IMR-90 (cell line): ENCODE measurements at regions not wholly inside any gene's neighbourhood (a gene's known extent, or its start where the extent isn't known, plus 50 kb on each side); places are given as distances from the start of the nearest gene placed in this dataset.

Experiments used
- ATAC-seq: fragments of 200-7000 bp; cut with Tn5 transposase; 2 replicates; pipeline ENCODE4 v1.9.1; 2020; ENCODE audit warnings: low read depth, mild to moderate bottlenecking, moderate library complexity
- BruUV-seq: library from RNA; stranded (reverse); fragments of 400-500 nt; replicated peaks from 2 replicates; lab custom pipeline; 2021; lab: Mats Ljungman, UMichigan
- CTCF ChIA-PET: fragments of 300-600 bp; formaldehyde crosslinking; extraction: SDS; loops from one replicate; lab custom pipeline; 2021; ENCODE audit warnings: antibody characterized with exemption; lab: Yijun Ruan, JAX
- POLR2A ChIA-PET: fragments of 300-600 bp; sonication (Branson Sonifier 250); formaldehyde crosslinking; loops from one replicate; lab custom pipeline; 2022; ENCODE audit warnings: antibody characterized with exemption; ENCODE audit not compliant: unreplicated experiment; lab: Charles Lee
- DNase-seq: peaks from one replicate; pipeline ENCODE4 v3.0.0; 2013
- H2AFZ ChIP-seq: replicated peaks from 2 replicates; pipeline ENCODE3; 2013; ENCODE audit warnings: low read length, mild to moderate bottlenecking; ENCODE audit not compliant: poor library complexity
- H2AK5ac ChIP-seq: 2 replicates; pipeline ENCODE4 v1.6.1; 2013; ENCODE audit warnings: low read depth, low read length, inconsistent platforms
- H2AK9ac ChIP-seq: replicated peaks from 2 replicates; pipeline ENCODE3; 2013; ENCODE audit warnings: mild to moderate bottlenecking, low read depth, low read length, moderate library complexity; ENCODE audit not compliant: poor library complexity
- H2BK120ac ChIP-seq: 2 replicates; pipeline ENCODE4 v1.6.1; 2013; ENCODE audit warnings: low read depth, low read length, inconsistent platforms
- H2BK15ac ChIP-seq: 3 replicates; pipeline ENCODE4 v1.6.1; 2013; ENCODE audit warnings: low read depth, low read length, inconsistent platforms
- H2BK20ac ChIP-seq: 2 replicates; pipeline ENCODE4 v1.6.1; 2013; ENCODE audit warnings: low read depth, mild to moderate bottlenecking, inconsistent platforms, low read length, moderate library complexity
- H2BK5ac ChIP-seq: 2 replicates; pipeline ENCODE4 v1.6.1; 2013; ENCODE audit warnings: mild to moderate bottlenecking, low read depth, low read length, inconsistent platforms; ENCODE audit not compliant: poor library complexity, severe bottlenecking
- H3K14ac ChIP-seq: replicated peaks from 2 replicates; pipeline ENCODE4 v1.6.1; 2013; ENCODE audit warnings: low read depth, low read length, inconsistent platforms
- H3K18ac ChIP-seq: 2 replicates; pipeline ENCODE4 v1.6.1; 2013; ENCODE audit warnings: low read depth, low read length, control low read depth
- H3K23ac ChIP-seq: 2 replicates; pipeline ENCODE4 v1.6.1; 2013; ENCODE audit warnings: low read depth, low read length, inconsistent platforms
- H3K27ac ChIP-seq: 2 replicates; pipeline ENCODE4 v1.5.1; 2013; ENCODE audit warnings: mild to moderate bottlenecking, control low read depth, low read length; ENCODE audit not compliant: insufficient read depth
- H3K27me3 ChIP-seq: 2 replicates; pipeline ENCODE4 v1.6.1; 2013; ENCODE audit warnings: low read length; ENCODE audit not compliant: control insufficient read depth, insufficient read depth
- H3K36me3 ChIP-seq: 2 replicates; pipeline ENCODE4 v1.6.1; 2013; ENCODE audit warnings: low read length, mixed read lengths; ENCODE audit not compliant: control insufficient read depth, insufficient read depth
- H3K4ac ChIP-seq: 2 replicates; pipeline ENCODE4 v1.6.1; 2013; ENCODE audit warnings: low read depth, low read length, inconsistent platforms
- H3K4me1 ChIP-seq: 2 replicates; pipeline ENCODE4 v1.6.1; 2013; ENCODE audit warnings: low read length, mixed read lengths; ENCODE audit not compliant: control insufficient read depth, insufficient read depth
- H3K4me2 ChIP-seq: 2 replicates; pipeline ENCODE4 v1.6.1; 2013; ENCODE audit warnings: low read depth, mild to moderate bottlenecking, control low read depth, low read length, moderate library complexity
- H3K4me3 ChIP-seq: 2 replicates; pipeline ENCODE4 v1.5.1; 2013; ENCODE audit warnings: low read depth, mild to moderate bottlenecking, control low read depth, low read length, moderate library complexity; ENCODE audit not compliant: insufficient read depth
- H3K56ac ChIP-seq: 2 replicates; pipeline ENCODE4 v1.6.1; 2013; ENCODE audit warnings: low read length, inconsistent platforms; ENCODE audit not compliant: insufficient read depth; ENCODE audit errors: extremely low read depth
- H3K79me1 ChIP-seq, 2 experiments: 2 replicates each; pipeline ENCODE4 v1.6.1; 2013; ENCODE audit warnings: low read length in 2 of 2, inconsistent platforms in 1 of 2, low read depth in 1 of 2
- H3K9ac ChIP-seq: 2 replicates; pipeline ENCODE4 v1.6.1; 2013; ENCODE audit warnings: low read depth, low read length, control low read depth
- H3K9me1 ChIP-seq: 2 replicates; pipeline ENCODE4 v1.6.1; 2013; ENCODE audit warnings: low read length, inconsistent platforms; ENCODE audit not compliant: insufficient read depth
- H3K9me3 ChIP-seq: 2 replicates; pipeline ENCODE4 v1.6.1; 2013; ENCODE audit warnings: low read length; ENCODE audit not compliant: control insufficient read depth, insufficient read depth
- H4K20me1 ChIP-seq: 2 replicates; pipeline ENCODE4 v1.6.1; 2013; ENCODE audit warnings: low read length, inconsistent platforms; ENCODE audit not compliant: insufficient read depth
- H4K5ac ChIP-seq: 2 replicates; pipeline ENCODE4 v1.6.1; 2013; ENCODE audit warnings: mild to moderate bottlenecking, low read depth, low read length, control low read depth
- H4K8ac ChIP-seq, 2 experiments: 2 replicates each; pipeline ENCODE4 v1.6.1; 2013; ENCODE audit warnings: low read depth in 2 of 2, low read length in 2 of 2, control low read depth in 1 of 2, inconsistent platforms in 1 of 2
- H4K91ac ChIP-seq: 2 replicates; pipeline ENCODE4 v1.6.1; 2013; ENCODE audit warnings: low read depth, low read length, inconsistent platforms; ENCODE audit not compliant: insufficient read depth
- BHLHE40 ChIP-seq: fragments of 150-350 bp; IDR thresholded peaks from 2 replicates; pipeline ENCODE4 v1.6.1; 2016; ENCODE audit warnings: mild to moderate bottlenecking, low read depth, low read length
- CEBPB ChIP-seq: IDR thresholded peaks from 2 replicates; pipeline ENCODE4 v1.6.1; 2012; ENCODE audit warnings: low read depth, low read length, improper control_type of control experiment
- CHD1 ChIP-seq: IDR thresholded peaks from 2 replicates; pipeline ENCODE4 v1.6.1; 2012; ENCODE audit warnings: low read depth, low read length, improper control_type of control experiment
- MAZ ChIP-seq: IDR thresholded peaks from 2 replicates; pipeline ENCODE4 v1.6.1; 2012; ENCODE audit warnings: low read depth, mild to moderate bottlenecking, low read length, improper control_type of control experiment, moderate library complexity, borderline replicate concordance
- MXI1 ChIP-seq: IDR thresholded peaks from 2 replicates; pipeline ENCODE4 v1.6.1; 2012; ENCODE audit warnings: low read depth, mild to moderate bottlenecking, low read length, moderate library complexity, borderline replicate concordance
- NFE2L2 ChIP-seq: fragments of 150-350 bp; IDR thresholded peaks from 2 replicates; pipeline ENCODE4 v1.6.1; 2016; ENCODE audit warnings: low read depth, mild to moderate bottlenecking, low read length
- RAD21 ChIP-seq: IDR thresholded peaks from 2 replicates; pipeline ENCODE4 v1.6.1; 2012; ENCODE audit warnings: low read length, improper control_type of control experiment
- WGBS, 2 experiments: methylation state at CpG; one replicate each; pipeline versions ENCODE4 v1.1.5 to v1.1.7; 2013; ENCODE audit warnings: missing lambda C conversion rate in 2 of 2; ENCODE audit not compliant: insufficient read length in 1 of 2; ENCODE audit errors: extremely low coverage in 2 of 2; 5-methylcytosine and 5-hydroxymethylcytosine counted together
- dilution Hi-C: fragments of 300-500 bp; cut with HindIII; formaldehyde crosslinking; loops from one replicate; pipeline ENCODE4 v1.14.3; 2018; ENCODE audit warnings: low sequenced_read_pairs; ENCODE audit not compliant: unreplicated experiment
- in situ Hi-C: fragments of 300-500 bp; cut with MboI; formaldehyde crosslinking; loops from 3 replicates; pipeline ENCODE4 v1.14.3; 2019; ENCODE audit warnings: low sequenced_read_pairs, inconsistent platforms, mixed read lengths
- intact Hi-C: fragments of 100-400 bp; cut with micrococcal nuclease; formaldehyde crosslinking; loops from 2 replicates; pipeline ENCODE4 v1.10.0; 2022
- TF ChIP-seq, protein P1 (sequence below): fragments of 150-350 bp; IDR thresholded peaks from 2 replicates; pipeline ENCODE4 v1.6.1; 2016; ENCODE audit warnings: low read depth, mild to moderate bottlenecking, low read length, moderate library complexity, borderline replicate concordance

- H3K27me3 ChIP-seq, result no peaks in the 10 kb centered on the region
- H2AFZ ChIP-seq, result no peak overlapping the region
- H2BK5ac ChIP-seq, result no peak overlapping the region
- no peak overlapping the region for H3K27ac ChIP-seq
- H3K18ac ChIP-seq, result no peak overlapping the region
- H4K5ac ChIP-seq, result no peak overlapping the region
- no peak overlapping the region for H2AK9ac ChIP-seq
- H3K9me3 ChIP-seq, result no peaks in the 10 kb centered on the region
- no peaks in the 10 kb centered on the region for H3K4me1 ChIP-seq
- dilution Hi-C loops (no loop called here), intact Hi-C loops (no loop called here), in situ Hi-C loops (no loop called here)
- no peaks in the 10 kb centered on the region for H3K9me1 ChIP-seq
- no peak overlapping the region for H3K9ac ChIP-seq
- no peak overlapping the region for H4K8ac ChIP-seq
- no peaks in the 10 kb centered on the region for H4K20me1 ChIP-seq
- no peak for TF ChIP-seq RAD21
- TF ChIP-seq MXI1, result no peak
- TF ChIP-seq, protein P1, sequence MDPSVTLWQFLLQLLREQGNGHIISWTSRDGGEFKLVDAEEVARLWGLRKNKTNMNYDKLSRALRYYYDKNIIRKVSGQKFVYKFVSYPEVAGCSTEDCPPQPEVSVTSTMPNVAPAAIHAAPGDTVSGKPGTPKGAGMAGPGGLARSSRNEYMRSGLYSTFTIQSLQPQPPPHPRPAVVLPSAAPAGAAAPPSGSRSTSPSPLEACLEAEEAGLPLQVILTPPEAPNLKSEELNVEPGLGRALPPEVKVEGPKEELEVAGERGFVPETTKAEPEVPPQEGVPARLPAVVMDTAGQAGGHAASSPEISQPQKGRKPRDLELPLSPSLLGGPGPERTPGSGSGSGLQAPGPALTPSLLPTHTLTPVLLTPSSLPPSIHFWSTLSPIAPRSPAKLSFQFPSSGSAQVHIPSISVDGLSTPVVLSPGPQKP, result no peak
- TF ChIP-seq NFE2L2, result no peak
- no peak for TF ChIP-seq CHD1
- TF ChIP-seq BHLHE40, result no peak
- no peak for TF ChIP-seq MAZ
- TF ChIP-seq CEBPB, result no peak
- no peak overlapping the region for H2BK15ac ChIP-seq
- no peak overlapping the region for H3K4me2 ChIP-seq
- DNase-seq (no peak), ATAC-seq (no peak)
- no peak overlapping the region for H2BK120ac ChIP-seq
- no TSS peak for BruUV-seq
- ChIA-PET CTCF (no interaction called here), POLR2A (no interaction called here)
- WGBS, 2 experiments, result no CpG with 5 or more reads among the region's 3 CpGs
- no peak overlapping the region for H3K56ac ChIP-seq
- no peak overlapping the region for H4K91ac ChIP-seq
- H3K23ac ChIP-seq, result no peak overlapping the region
- no peak overlapping the region for H2BK20ac ChIP-seq
- H2AK5ac ChIP-seq, result no peak overlapping the region
- H3K4ac ChIP-seq, result no peak overlapping the region
- H3K79me1 ChIP-seq, result no peaks in the 10 kb centered on the region
- H3K36me3 ChIP-seq, result no peaks in the 10 kb centered on the region
- no peak overlapping the region for H3K4me3 ChIP-seq
- H3K14ac ChIP-seq, result no peak overlapping the region
These were observed 210.9 kb upstream of the NDST3 start for GRCh38 chr4:117823388-117823787.
